HL-60/S4 treated with retinoic acid at 250 ng/mL for 4 days and 3 days (cell line): ENCODE measurements at regions not wholly inside any gene's neighbourhood (a gene's known extent, or its start where the extent isn't known, plus 50 kb on each side); places are given as distances from the start of the nearest gene placed in this dataset.

Experiments
- in situ Hi-C: fragments of 300-500 bp; cut with MboI; formaldehyde crosslinking; loops from 2 replicates; pipeline ENCODE4 v1.7.0; 2022; ENCODE audit warnings: low sequenced_read_pairs

DNA sequence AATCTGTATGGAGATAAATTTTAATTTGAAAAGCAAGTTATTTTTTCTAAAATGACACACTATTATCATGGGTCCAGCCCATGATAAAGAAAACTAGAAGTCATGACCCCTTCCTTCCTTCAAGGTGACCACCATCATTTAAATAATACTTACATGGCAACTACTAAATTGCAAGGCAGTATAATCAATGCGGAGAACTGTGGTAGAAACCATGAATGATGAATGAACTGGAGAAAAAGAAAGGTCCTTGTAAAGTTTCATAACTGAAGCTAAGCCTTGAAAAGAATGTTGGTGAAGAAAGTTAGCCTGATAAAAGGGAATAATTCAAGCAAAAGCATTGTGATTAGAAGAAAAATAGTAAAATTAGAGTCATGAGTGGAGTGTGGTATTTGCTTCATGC lies 222.9 kb upstream of the TBC1D5 start:
- in situ Hi-C loops = no loop called here

- in situ Hi-C loops = no loop called here
These were observed 221.7 kb upstream of the TBC1D5 start for GRCh38 chr3:17964108-17964507.

GRCh38 chr3:17955411-17955810 lies 213.0 kb upstream of the TBC1D5 start:
- in situ Hi-C loops = no loop called here

DNA sequence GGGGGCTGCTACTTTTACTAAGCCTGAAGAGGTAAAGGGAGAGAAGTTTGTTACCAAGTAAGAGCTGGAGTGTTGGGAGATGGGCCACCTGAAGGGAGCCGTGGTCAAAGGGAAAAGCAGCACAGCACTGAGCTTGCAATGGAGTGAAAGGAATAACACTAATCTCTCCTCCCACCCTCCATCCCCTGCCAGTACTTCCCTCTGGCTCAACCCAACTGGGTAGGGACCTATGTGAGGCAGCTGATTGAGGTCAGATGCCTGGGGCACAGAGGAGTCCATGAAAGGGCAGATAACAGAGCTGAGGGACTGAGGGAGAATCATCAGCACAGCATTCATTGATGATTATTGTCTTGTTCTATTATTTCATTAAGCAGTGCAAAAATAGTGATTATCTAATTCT lies 212.4 kb upstream of the TBC1D5 start:
- in situ Hi-C loops = no loop called here

DNA sequence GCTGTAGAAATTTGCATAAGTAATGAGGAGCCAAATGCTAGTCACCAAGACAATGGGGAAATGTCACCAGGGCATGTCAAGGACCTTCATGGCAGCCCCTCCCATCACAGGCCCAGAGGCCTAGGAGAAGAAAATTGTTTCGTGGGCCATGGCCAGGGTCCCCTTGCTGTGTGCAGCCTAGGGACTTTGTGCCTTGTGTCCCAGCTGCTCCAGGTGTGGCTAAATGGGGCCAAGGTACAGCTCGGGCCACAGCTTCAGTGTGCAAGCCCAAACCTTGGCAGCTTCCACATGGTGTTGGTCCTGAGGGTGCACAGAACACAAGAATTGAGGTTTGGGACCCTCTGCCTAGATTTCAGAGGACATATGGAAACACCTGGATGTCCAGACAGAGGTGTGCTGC lies 208.8 kb upstream of the TBC1D5 start:
- in situ Hi-C loops = no loop called here

- in situ Hi-C loops = no loop called here
These were observed 206.7 kb upstream of the TBC1D5 start for GRCh38 chr3:17949101-17949500.

DNA sequence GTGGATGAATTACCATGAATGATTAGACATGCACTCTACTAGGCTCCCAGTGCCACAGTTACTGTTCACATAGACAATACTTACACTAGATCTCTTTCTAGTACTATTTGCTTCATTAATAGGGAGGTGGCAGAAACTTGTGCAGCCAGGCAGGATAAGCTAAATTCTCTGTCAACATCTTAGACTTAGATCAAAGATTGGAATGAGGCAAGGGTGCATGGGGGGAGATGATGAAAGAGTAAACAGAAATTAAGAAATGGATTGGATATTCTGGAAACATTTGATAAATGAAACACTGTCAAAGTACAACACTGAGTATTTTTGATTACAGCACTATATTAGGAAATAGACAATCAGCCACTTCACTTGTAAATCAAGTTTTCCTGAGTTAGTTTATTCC lies 205.4 kb upstream of the TBC1D5 start:
- in situ Hi-C loops = no loop called here

- in situ Hi-C loops = no loop called here
These were observed 204.2 kb upstream of the TBC1D5 start for GRCh38 chr3:17946619-17947018.

- in situ Hi-C loops = no loop called here
These were observed 203.5 kb upstream of the TBC1D5 start for GRCh38 chr3:17945799-17946399.

DNA sequence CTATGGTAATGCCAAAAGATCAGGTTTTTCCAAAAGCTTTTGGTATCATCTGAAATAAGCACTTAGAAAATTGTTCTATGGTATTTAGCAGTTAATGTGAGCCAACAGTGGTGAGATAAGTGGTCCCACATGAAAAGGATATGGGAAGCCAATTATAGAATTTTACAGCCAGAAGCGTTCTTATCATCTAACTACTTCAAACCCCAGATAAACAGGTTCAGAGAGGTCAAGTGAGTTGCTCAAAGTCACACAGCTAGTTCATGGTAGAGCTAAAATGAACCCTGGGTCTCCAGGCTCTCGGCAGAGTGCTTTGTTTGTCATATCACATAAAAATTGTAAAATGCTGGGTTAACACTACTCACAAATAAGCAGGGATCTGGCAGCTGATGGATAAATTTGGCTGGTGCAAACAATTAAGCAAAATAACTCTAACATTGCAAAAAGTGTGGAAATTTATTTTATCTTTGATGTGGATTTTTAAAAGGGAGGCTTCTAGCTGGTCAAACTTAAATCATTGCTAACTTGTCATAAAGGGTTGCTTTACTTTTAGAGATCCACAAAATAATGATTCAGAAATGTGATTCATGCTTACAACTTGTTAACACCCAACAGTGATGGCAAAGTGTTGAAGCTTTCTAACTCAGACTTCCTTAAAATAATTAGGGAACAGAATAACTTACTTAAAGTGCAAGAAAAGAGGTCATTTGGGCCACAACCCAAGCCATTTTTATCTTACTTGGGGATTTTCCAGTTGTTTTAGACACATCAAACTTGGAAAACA lies 202.8 kb upstream of the TBC1D5 start:
- in situ Hi-C loops = no loop called here

DNA sequence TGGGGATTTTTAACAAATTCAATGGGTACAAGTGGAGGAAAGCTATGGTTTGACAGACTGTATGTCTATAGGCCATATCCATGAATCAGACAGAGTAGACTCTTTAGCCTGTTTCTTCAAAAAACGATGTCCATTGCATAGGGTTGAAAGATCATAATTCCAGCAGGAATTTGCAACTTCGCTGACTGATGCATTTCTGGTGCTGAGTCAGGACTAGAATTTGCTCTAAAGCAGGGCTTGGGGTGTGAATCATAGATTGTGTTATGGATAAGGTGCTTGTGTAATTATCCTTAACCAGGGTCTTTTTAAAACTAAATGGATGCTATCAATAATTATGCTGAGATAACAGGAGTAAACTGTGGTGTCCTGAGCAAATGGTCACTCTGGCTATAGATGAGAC lies 200.4 kb upstream of the TBC1D5 start:
- in situ Hi-C loops = no loop called here

- in situ Hi-C loops = no loop called here
These were observed 199.3 kb upstream of the TBC1D5 start for GRCh38 chr3:17941766-17942165.

DNA sequence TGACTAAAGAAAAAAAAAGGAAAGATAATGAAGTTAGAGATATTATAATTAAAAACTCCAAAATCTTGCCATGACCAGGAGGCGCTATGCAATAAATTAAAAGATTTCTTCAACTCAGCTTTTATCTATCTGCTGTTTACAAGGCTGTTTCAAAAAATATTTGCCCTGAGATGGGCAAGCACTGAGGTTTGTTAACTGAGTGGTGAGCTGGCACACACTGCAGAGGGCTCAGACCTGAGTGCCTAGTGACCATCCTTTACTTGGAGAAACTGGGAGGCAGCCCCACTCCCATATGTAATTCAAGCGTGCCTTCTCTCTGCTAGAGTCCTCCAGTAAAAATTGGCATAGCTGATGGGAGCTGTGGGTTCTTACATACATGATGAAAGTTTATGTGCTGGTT lies 198.7 kb upstream of the TBC1D5 start:
- in situ Hi-C loops = no loop called here

- in situ Hi-C loops = no loop called here
These were observed 196.7 kb upstream of the TBC1D5 start for GRCh38 chr3:17939157-17939556.

DNA sequence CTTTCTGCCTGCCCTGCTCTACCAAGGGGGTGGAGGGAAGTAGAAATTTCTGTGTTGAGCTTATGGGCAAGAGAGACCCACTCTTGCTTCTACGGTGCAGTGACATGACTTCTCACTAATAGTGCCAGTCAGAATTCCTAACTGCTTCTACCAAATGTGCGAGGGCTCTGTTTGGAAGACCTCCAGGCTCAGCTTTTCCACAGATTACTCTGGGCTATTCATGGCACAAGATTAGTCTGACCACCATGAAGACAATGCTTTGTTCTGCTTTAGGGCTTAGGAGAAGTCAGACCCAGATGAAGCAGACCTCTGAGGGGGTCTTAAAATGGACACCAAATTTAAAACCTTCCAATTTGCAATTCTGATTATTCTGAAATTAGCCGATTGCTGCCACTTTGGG lies 195.9 kb upstream of the TBC1D5 start:
- in situ Hi-C loops = no loop called here

- in situ Hi-C loops = no loop called here
These were observed 194.5 kb upstream of the TBC1D5 start for GRCh38 chr3:17936736-17937480.

GRCh38 chr3:17935222-17935621 lies 192.8 kb upstream of the TBC1D5 start:
- in situ Hi-C loops = no loop called here

GRCh38 chr3:17932136-17932771 lies 189.8 kb upstream of the TBC1D5 start:
- in situ Hi-C loops = no loop called here

DNA sequence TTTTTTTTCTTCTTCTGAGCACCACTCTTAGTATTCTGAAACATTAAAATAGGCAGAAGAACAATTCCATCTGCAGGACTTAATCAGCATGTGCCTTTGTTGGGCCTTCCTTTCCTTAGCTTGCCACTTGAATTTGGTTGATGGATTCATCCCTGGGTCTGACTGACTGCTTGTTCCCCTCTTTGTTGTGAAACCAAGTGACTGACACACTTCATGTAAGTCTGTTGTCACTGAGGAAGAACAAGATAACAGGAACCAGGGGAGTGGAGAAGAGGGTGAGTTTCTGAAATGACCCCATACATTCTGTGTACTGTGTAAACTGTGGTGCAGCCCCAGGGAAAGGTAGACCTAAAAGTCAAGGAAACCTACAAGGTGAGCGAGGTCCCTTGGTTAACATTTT lies 188.7 kb upstream of the TBC1D5 start:
- in situ Hi-C loops = no loop called here

DNA sequence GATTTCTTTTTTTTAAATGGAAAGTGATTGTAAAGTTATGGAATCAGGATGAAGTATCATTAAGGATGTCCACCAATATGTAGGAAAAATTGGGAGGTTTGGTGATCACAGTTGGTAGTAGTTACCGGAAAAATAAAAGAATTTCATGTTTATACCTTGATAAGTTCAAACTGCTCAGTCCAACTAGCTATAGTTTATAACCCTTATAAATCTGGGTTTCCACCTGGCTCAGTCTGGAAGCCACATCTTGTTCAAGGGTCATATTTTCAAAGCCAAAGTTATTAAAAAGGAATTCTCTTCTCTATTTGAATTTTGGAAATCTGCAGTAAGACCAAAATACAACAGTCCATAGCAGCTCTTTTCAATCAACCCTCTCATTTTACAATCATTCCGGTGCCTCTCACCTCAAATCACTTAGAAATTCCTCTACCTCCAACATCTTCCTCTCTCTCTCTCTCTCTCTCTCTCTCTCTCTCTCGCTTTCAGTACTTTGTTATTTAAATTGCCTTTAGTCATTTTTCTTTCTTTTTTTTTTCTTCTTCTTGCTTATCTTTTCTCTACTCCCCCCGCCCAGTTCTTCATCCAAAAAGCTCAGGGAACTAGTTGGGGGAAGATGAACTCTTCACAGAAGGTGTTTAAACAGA lies 186.2 kb upstream of the TBC1D5 start:
- in situ Hi-C loops = no loop called here

DNA sequence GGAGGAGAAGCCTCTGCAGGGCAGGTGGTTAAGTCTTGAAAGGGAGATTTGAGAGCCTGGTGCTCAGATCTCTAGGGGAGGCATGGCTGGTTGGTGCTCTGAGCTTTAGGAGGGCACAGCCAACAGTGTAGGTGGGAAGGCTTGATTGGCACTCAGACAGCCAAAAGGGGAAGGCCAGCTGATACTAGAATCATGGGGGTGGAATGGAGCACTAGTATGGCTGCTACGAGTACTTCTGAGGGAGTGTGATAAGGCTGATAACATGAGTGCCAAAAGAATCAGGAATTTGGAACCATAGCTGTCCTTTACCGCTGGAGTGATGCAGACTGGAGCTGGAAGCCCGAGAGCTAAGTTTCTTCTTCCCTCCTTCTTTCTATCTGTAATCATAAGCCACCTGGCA lies 184.6 kb upstream of the TBC1D5 start:
- in situ Hi-C loops = no loop called here
